ENCODE measurements at regions not wholly inside any gene's neighbourhood (a gene's known extent, or its start where the extent isn't known, plus 50 kb on each side); places are given as distances from the start of the nearest gene placed in this dataset.
A peak's percentile ranks its signal among the peaks of the same experiment; 100 is the strongest.

DNA sequence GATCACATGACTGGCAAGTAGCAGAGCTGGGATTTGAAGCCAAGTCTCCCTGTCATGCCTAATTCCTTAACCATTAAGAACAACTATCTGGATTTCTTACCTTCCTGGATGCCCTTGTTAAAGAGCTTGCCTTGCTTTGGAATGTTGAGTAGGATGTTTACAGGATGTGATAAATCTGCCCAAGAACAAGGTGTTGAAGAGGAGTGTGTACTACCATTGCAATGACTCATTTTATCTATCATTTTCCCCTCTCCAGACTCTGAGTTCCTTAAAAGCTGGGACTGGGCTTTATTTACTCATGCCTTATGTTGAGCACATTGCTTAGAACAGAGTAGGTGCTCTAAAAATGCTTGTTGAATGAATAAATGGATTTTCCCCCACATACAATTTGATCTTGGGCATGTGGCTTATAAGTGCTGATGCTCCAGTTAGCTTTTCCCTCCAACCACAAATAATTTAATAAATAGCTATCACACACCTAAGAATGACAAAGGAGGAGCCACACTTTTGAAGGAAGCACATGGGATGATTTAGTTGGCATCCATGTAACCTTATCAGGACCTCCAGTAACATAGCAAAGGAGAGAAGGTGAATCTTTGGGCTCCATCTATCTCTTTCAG is 268.6 kb upstream of the SESN3 start:
- no peak for DNase-seq
- H3K27ac ChIP-seq: no peak overlapping the region
- TF ChIP-seq, protein P1, sequence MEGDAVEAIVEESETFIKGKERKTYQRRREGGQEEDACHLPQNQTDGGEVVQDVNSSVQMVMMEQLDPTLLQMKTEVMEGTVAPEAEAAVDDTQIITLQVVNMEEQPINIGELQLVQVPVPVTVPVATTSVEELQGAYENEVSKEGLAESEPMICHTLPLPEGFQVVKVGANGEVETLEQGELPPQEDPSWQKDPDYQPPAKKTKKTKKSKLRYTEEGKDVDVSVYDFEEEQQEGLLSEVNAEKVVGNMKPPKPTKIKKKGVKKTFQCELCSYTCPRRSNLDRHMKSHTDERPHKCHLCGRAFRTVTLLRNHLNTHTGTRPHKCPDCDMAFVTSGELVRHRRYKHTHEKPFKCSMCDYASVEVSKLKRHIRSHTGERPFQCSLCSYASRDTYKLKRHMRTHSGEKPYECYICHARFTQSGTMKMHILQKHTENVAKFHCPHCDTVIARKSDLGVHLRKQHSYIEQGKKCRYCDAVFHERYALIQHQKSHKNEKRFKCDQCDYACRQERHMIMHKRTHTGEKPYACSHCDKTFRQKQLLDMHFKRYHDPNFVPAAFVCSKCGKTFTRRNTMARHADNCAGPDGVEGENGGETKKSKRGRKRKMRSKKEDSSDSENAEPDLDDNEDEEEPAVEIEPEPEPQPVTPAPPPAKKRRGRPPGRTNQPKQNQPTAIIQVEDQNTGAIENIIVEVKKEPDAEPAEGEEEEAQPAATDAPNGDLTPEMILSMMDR (IDR thresholded peaks at IDR 0.05): no peak
- no peak overlapping the region for H3K4me3 ChIP-seq
- no peak for ATAC-seq
- H3K9me3 ChIP-seq: peaks cover 0 to 3% (median 0%) of the 10 kb centered on the region in 11 donors
- H3K36me3 ChIP-seq: no peaks in the 10 kb centered on the region
- no peaks in the 10 kb centered on the region for H3K27me3 ChIP-seq
- peaks cover 0 to 27% (median 0%) of the 10 kb centered on the region in 9 donors for H3K4me1 ChIP-seq
- intact Hi-C loops (cut with DNase I): no loop called here

DNA sequence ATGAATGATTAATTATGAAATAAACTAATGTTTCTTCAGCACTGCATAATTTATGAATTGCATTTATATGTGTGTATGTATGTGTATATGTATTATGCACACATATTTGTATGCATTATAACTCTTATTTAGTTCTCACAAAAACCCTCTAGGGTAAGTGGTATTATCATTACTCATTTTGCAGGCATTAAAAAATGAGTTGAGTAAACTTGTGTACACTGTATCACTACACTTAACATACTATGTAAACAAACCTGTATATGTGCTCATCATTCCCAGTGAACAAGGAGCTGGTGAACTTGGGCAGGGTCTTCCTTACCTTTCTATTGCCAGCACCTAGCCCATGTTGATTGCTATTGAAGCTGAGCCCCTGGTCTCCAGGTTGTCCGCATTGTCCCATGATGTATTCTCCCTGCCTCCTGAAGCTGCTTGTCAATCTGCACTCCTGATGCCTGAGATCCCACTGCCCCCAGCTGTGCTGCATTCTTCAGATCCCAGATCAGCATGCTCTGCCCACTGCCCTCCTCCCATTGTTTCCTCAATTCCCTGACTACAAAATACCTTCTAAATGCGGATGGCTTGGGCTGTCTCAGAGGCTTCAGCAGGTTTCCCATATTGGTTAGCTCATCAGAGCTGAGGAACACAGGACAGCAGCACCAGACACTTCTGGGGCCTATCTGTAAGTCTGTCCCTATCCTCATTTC is 267.9 kb upstream of the SESN3 start:
- H3K4me3 ChIP-seq: no peak overlapping the region
- TF ChIP-seq, protein P1 (IDR thresholded peaks at IDR 0.05): no peak
- no peak for DNase-seq
- no peaks in the 10 kb centered on the region for H3K36me3 ChIP-seq
- no peaks in the 10 kb centered on the region for H3K27me3 ChIP-seq
- peaks cover 0 to 10% (median 2%) of the 10 kb centered on the region in 11 donors for H3K9me3 ChIP-seq
- ATAC-seq: no peak
- WGBS, 2 donors: 61 to 70% methylated on average over 2 of the region's 2 CpGs
- H3K27ac ChIP-seq: no peak overlapping the region
- H3K4me1 ChIP-seq: peaks cover 0 to 27% (median 0%) of the 10 kb centered on the region in 9 donors
- intact Hi-C loops (cut with DNase I): no loop called here

DNA sequence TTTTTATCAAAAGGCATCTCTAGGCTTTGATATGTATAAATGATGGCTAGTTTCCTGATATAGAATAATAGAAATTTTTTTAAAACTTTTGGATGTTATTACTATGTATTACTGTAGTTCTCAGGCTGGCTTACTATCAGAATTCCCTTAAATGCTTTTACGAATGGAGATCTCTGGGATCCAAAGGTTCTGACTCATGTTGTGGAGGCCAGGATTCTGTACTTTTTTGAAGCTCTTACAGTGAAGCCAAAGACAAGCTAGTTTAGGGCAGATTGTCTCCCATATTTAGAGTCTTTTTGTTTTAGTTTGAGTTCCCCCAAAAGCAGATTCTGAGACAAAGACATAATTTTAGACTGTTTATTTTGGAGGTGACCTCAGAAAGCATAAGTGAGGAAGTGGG is 265.9 kb upstream of the SESN3 start:
- Histone ChIP-seq H3K36me3 (no peaks in the 10 kb centered on the region), H3K27ac (peak overlapping the region in 2 of 10 donors; percentile 23 to 64), H3K9me3 (peaks cover 0 to 21% (median 5%) of the 10 kb centered on the region in 11 donors), H3K27me3 (no peaks in the 10 kb centered on the region), H3K4me1 (peaks cover 0 to 19% (median 0%) of the 10 kb centered on the region in 9 donors), H3K4me3 (no peak overlapping the region)
- intact Hi-C loops (cut with DNase I): no loop called here
- no peak for DNase-seq
- ATAC-seq: no peak
- 85 to 88% methylated on average over 1 of the region's 1 CpG for WGBS, 2 donors
- TF ChIP-seq, protein P1 (IDR thresholded peaks at IDR 0.05): no peak

DNA sequence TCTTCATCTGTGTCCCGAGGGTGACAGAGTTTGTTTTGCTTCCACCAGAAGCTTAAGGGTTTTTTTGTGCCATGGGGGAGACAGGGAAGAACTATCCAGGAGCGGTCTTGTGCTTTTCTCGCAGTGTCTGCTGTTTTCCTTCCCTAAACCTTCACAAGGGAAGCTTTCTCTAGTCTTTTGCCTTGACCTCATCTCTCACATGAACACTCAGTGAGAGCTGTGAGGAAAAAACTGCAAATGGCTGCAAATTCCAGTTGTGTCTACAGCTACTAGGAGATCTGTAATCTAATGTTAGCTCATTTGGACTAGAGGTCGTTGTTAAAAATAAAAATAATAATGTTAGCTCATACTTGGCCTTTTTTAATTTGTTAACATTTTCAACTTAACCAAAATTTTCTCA is 264.7 kb upstream of the SESN3 start:
- 53 to 65% methylated on average over 4 of the region's 4 CpGs for WGBS, 2 donors
- DNase-seq (no peak), ATAC-seq (peak in 6 of 8 donors; percentile 28 to 70 (median 60))
- TF ChIP-seq, protein P1 (IDR thresholded peaks at IDR 0.05): no peak
- intact Hi-C loops (cut with DNase I): no loop called here
- Histone ChIP-seq H3K4me3 (no peak overlapping the region), H3K27me3 (no peaks in the 10 kb centered on the region), H3K27ac (peak overlapping the region in 5 of 10 donors; percentile 3 to 64 (median 33)), H3K36me3 (no peaks in the 10 kb centered on the region), H3K9me3 (peaks cover 0 to 31% (median 12%) of the 10 kb centered on the region in 11 donors), H3K4me1 (peaks cover 0 to 17% (median 0%) of the 10 kb centered on the region in 9 donors)
